ENCODE measurements at regions not wholly inside any gene's neighbourhood (a gene's known extent, or its start where the extent isn't known, plus 50 kb on each side); places are given as distances from the start of the nearest gene placed in this dataset.

DNA sequence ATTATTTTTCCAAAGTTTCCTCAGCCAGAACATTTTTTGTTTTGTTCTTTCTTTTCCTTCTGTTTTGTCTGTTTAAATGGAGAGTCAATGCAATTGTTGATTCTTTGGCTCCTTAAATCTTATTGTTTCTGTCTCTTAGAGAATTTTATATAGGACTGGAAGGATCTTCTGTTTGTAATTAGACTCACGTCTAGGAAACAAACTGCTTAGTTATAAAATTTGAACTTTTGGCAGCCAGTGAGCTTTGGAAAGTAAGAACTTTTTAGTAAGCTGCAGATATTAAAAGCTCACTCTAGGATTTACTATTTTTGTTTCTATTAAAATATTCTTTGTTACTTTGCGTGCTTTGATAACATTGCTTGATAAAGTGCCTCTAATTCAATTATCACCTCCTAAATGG, 109.8 kb upstream of the HNRNPU start:
- Histone ChIP-seq H3K4me1 (peaks cover 8% of the 10 kb centered on the region; the same call in 1 of the 2 replicates), H3K36me3 (ENCODE audit: control insufficient read depth, insufficient read depth, low read length) (no peaks in the 10 kb centered on the region), H3K27me3 (replicated peaks; ENCODE audit: control insufficient read depth, insufficient read depth, low read length) (no peaks in the 10 kb centered on the region), H3K4me3 (ENCODE audit: low read depth, low read length) (no peak overlapping the region), H3K9me3 (no peaks in the 10 kb centered on the region)
- intact Hi-C loops (cut with micrococcal nuclease; ENCODE audit: unreplicated experiment): loop anchor here (5.0 kb wide), 1 partner anchor 322 kb away; the partner anchor contains the start of gene DESI2
- TF ChIP-seq, protein P1, sequence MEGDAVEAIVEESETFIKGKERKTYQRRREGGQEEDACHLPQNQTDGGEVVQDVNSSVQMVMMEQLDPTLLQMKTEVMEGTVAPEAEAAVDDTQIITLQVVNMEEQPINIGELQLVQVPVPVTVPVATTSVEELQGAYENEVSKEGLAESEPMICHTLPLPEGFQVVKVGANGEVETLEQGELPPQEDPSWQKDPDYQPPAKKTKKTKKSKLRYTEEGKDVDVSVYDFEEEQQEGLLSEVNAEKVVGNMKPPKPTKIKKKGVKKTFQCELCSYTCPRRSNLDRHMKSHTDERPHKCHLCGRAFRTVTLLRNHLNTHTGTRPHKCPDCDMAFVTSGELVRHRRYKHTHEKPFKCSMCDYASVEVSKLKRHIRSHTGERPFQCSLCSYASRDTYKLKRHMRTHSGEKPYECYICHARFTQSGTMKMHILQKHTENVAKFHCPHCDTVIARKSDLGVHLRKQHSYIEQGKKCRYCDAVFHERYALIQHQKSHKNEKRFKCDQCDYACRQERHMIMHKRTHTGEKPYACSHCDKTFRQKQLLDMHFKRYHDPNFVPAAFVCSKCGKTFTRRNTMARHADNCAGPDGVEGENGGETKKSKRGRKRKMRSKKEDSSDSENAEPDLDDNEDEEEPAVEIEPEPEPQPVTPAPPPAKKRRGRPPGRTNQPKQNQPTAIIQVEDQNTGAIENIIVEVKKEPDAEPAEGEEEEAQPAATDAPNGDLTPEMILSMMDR (IDR thresholded peaks at IDR 0.05; ENCODE audit: insufficient read depth in 1 of 2, low read depth in 1 of 2, low read length in 1 of 2, severe bottlenecking in 1 of 2, unreplicated experiment in 1 of 2): no peak
- no TSS peak for BruUV-seq (replicated peaks)
- Mint-ChIP-seq H3K9me3 (ENCODE audit: unreplicated experiment) (no peaks in the 10 kb centered on the region), H3K4me1 (ENCODE audit: low read depth, unreplicated experiment) (peaks cover 15% of the 10 kb centered on the region), H3K27ac (ENCODE audit: unreplicated experiment) (no peak overlapping the region), H3K27me3 (ENCODE audit: insufficient read depth, unreplicated experiment) (no peaks in the 10 kb centered on the region), H3K4me3 (ENCODE audit: unreplicated experiment) (no peak overlapping the region), H3K36me3 (ENCODE audit: insufficient read depth, unreplicated experiment) (peaks cover 28% of the 10 kb centered on the region)
- POLR2A ChIA-PET: no interaction called here
- CTCF ChIA-PET: no interaction called here
- DNase-seq: no peak

DNA sequence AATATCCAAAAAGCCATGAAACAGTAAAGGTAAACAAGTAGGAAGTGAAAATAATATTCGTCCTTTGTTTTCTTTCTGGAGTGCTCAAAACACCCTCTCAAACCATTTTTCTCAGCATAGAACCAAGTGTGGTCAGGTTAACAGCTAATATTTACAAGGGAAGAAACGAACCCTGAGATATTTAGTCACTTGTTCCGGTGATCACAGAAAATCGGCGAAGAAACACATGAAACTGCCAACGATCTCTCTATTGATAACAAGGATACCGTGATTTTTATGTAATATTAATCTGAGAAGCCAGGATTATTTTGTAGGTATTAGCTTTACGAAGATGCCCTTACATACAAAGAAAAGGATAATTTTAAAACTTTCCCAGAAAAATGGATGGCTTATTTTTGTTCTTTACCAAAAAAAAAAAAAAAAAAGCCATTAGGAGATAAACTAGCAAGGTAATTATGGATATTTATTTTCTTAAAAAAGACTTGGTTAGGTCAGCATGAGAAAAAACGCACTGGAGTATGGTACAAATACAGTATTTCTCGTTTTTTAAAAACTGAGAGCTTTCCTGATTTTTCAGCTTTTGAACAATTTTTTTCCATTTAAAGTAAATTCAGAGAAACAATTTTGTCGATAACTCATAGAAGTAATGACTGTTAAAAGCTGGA, 107.3 kb upstream of the HNRNPU start:
- H3K36me3 ChIP-seq (ENCODE audit: control insufficient read depth, insufficient read depth, low read length): no peaks in the 10 kb centered on the region
- H3K9me3 ChIP-seq: no peaks in the 10 kb centered on the region
- no peaks in the 10 kb centered on the region for H3K9me3 Mint-ChIP-seq (ENCODE audit: unreplicated experiment)
- intact Hi-C loops (cut with micrococcal nuclease; ENCODE audit: unreplicated experiment): loop anchor here (2.0 to 5.0 kb wide), 2 partner anchors 319 to 511 kb away; partner anchors contain the start of genes CATSPERE and DESI2
- H3K4me1 ChIP-seq: peaks cover 12% of the 10 kb centered on the region
- H3K27ac Mint-ChIP-seq (ENCODE audit: unreplicated experiment): peak overlapping the region; percentile 99
- ChIA-PET CTCF (interaction anchor here (1.1 to 1.2 kb wide), 2 partner anchors 71 to 136 kb away, joined by 3 to 7 read pairs; no protein-coding TSS in a partner anchor), POLR2A (interaction anchor here (0.7 to 1.8 kb wide), 3 partner anchors 53 to 137 kb away, joined by 3 to 8 read pairs (median 8); partner anchors contain the start of gene HNRNPU)
- no TSS peak for BruUV-seq (replicated peaks)
- TF ChIP-seq, protein P1 (IDR thresholded peaks at IDR 0.05; ENCODE audit: insufficient read depth in 1 of 2, low read depth in 1 of 2, low read length in 1 of 2, severe bottlenecking in 1 of 2, unreplicated experiment in 1 of 2): no peak
- peaks cover 28% of the 10 kb centered on the region for H3K36me3 Mint-ChIP-seq (ENCODE audit: insufficient read depth, unreplicated experiment)
- H3K4me1 Mint-ChIP-seq (ENCODE audit: low read depth, unreplicated experiment): peaks cover 20% of the 10 kb centered on the region
- no peak for DNase-seq
- peak overlapping the region; percentile 91 for H3K4me3 Mint-ChIP-seq (ENCODE audit: unreplicated experiment)
- peak overlapping the region; percentile 82 for H3K4me3 ChIP-seq (ENCODE audit: low read depth, low read length)
- no peaks in the 10 kb centered on the region for H3K27me3 Mint-ChIP-seq (ENCODE audit: insufficient read depth, unreplicated experiment)
- no peaks in the 10 kb centered on the region for H3K27me3 ChIP-seq (replicated peaks; ENCODE audit: control insufficient read depth, insufficient read depth, low read length)

DNA sequence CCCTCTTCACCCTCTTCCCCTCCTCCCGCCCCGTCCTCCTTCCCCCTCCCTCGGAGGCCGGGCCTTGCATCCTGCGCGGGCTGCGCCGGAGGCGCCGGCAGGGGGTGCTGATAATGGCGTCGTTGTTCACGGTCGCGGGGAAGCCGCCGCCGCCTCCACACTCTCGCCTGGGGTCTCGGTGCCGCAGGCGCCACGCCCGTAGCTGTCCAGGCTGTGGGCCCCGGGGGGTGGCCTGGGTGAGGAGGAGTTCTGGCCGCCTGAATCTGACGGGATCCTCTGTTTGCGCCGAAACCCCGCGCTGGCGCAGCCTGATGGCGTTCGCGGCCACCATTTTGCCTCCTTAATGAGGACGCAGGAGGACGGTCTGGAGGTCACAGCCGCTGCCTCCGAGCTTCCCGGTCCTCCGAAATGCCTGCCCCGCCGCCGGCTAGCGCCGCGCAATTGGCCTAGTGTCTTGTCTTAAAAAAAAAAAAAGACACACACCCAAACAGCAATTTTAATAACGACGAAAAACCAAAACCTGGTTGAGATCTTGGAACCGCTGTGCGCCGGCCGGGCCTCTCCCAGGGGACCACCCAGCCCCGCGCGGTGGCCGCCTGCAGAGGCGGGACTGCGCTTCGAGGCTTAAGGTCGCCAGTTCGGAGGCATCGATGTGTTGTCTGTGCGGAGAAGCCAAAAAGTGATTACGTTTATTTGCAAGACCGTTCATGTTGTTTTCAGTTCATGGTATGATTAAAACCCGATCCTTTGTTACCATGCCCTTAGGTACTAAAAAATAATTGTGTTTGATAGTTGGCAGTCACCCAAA, 106.6 kb upstream of the HNRNPU start:
- H3K4me1 Mint-ChIP-seq (ENCODE audit: low read depth, unreplicated experiment): peaks cover 20% of the 10 kb centered on the region
- Histone ChIP-seq H3K27me3 (replicated peaks; ENCODE audit: control insufficient read depth, insufficient read depth, low read length) (no peaks in the 10 kb centered on the region), H3K4me1 (peaks cover 15% of the 10 kb centered on the region), H3K4me3 (ENCODE audit: low read depth, low read length) (peak overlapping the region; percentile 82), H3K9me3 (no peaks in the 10 kb centered on the region), H3K36me3 (ENCODE audit: control insufficient read depth, insufficient read depth, low read length) (no peaks in the 10 kb centered on the region)
- intact Hi-C loops (cut with micrococcal nuclease; ENCODE audit: unreplicated experiment): loop anchor here (1.0 to 5.0 kb wide), 6 partner anchors 18 to 510 kb away; partner anchors contain the start of genes CATSPERE, COX20 and DESI2
- ChIA-PET CTCF (interaction anchor here (0.6 to 1.2 kb wide), 5 partner anchors 16 to 135 kb away, joined by 3 to 7 read pairs (median 3); no protein-coding TSS in a partner anchor), POLR2A (interaction anchor here (0.6 to 1.8 kb wide), 5 partner anchors 18 to 147 kb away, joined by 3 to 8 read pairs (median 5); partner anchors contain the start of gene HNRNPU)
- peak overlapping the region; percentile 99 for H3K27ac Mint-ChIP-seq (ENCODE audit: unreplicated experiment)
- BruUV-seq (replicated peaks): TSS peak; percentile 82
- H3K4me3 Mint-ChIP-seq (ENCODE audit: unreplicated experiment): peak overlapping the region; percentile 91
- H3K36me3 Mint-ChIP-seq (ENCODE audit: insufficient read depth, unreplicated experiment): peaks cover 28% of the 10 kb centered on the region
- TF ChIP-seq, protein P1 (IDR thresholded peaks at IDR 0.05; ENCODE audit: insufficient read depth in 1 of 2, low read depth in 1 of 2, low read length in 1 of 2, severe bottlenecking in 1 of 2, unreplicated experiment in 1 of 2): peak; percentile 54 to 79
- H3K9me3 Mint-ChIP-seq (ENCODE audit: unreplicated experiment): no peaks in the 10 kb centered on the region
- DNase-seq: peak; percentile 97
- no peaks in the 10 kb centered on the region for H3K27me3 Mint-ChIP-seq (ENCODE audit: insufficient read depth, unreplicated experiment)
